Activated CD8-positive, alpha-beta memory T cell treated with anti-CD3 and anti-CD28 coated beads, Interleukin-2, amount 10 ng/mL, durations not matched to agents 7 days and 5 days (primary cell): ENCODE measurements at regions not wholly inside any gene's neighbourhood (a gene's known extent, or its start where the extent isn't known, plus 50 kb on each side); places are given as distances from the start of the nearest gene placed in this dataset.
"Not testable (repeated sequence)": the region's sequence is repeated elsewhere in the genome, so short reads cannot be mapped to it uniquely, and the experiment has no call there.

Source experiments
- ATAC-seq: fragments of 150-1000 bp; cut with Tn5 transposase; one replicate; pipeline ENCODE4 v1.10.0; 2021; ENCODE audit warnings: moderate library complexity
- CTCF ChIA-PET: fragments of 350-600 bp; sonication (Branson Sonifier 250); formaldehyde crosslinking; loops from one replicate; lab custom pipeline; 2021; ENCODE audit warnings: antibody characterized with exemption; lab: Charles Lee
- DNase-seq: peaks from one replicate; pipeline ENCODE4 v3.0.0-alpha.2; 2020
- H3K27ac Mint-ChIP-seq: one replicate; pipeline ENCODE4 v1.8.0; 2021; ENCODE audit warnings: mild to moderate bottlenecking, mixed read lengths
- H3K27me3 Mint-ChIP-seq: one replicate; pipeline ENCODE4 v1.8.0; 2021; ENCODE audit warnings: mixed read lengths
- H3K36me3 Mint-ChIP-seq: one replicate; pipeline ENCODE4 v1.8.0; 2021; ENCODE audit warnings: mild to moderate bottlenecking, mixed read lengths
- H3K4me1 Mint-ChIP-seq: one replicate; pipeline ENCODE4 v1.8.0; 2021; ENCODE audit warnings: mixed read lengths
- H3K4me3 Mint-ChIP-seq: one replicate; pipeline ENCODE4 v1.8.0; 2021; ENCODE audit warnings: mild to moderate bottlenecking, moderate library complexity, mixed read lengths
- H3K9me3 Mint-ChIP-seq: one replicate; pipeline ENCODE4 v1.8.0; 2022; ENCODE audit warnings: low read depth, mixed read lengths

DNA sequence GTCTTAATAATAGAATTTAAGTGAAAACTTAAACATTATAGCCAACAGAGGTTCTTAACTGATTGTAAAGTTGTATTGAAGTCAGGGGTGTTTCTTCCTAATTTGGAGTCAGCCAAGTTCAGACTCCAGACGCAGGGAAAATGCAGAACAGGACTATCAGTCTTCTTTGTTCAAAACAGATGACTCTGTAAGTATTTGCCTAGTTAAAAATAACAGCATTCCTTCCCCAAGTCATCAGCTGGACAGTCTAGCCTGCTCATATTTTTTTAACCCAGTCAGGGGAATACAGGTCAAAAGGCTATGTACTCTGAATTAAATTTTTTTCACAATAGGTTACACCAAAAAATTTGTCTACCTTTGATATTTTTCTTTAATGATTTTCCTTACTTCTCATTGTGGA is 73.8 kb upstream of the DCLK2 start:
- H3K27ac Mint-ChIP-seq: no peak overlapping the region

DNA sequence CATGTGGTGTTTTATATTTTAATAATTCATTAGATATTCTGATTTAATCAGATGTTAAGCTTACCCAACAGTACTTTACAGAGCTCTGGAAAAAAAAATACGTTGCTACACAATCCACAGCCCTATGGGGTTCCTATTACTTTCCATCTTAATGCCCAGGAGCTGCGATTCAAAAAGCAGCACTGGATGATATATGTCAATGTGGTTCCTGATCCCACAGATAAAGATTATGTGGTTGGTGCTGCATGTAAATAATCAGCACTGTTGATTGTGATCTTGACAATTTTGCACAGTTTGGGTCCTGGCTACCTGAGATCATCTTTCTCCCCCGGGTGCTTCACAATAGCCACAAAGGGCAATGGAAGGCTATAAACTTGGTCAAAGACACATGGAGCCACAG is 72.7 kb upstream of the DCLK2 start:
- Mint-ChIP-seq H3K27me3 (peaks cover 37% of the 10 kb centered on the region), H3K9me3 (no peaks in the 10 kb centered on the region), H3K27ac (no peak overlapping the region), H3K4me1 (no peaks in the 10 kb centered on the region), H3K36me3 (no peaks in the 10 kb centered on the region), H3K4me3 (no peak overlapping the region)
- no peak for ATAC-seq
- DNase-seq: no peak
- CTCF ChIA-PET: interaction anchor here (1.1 kb wide), 1 partner anchor 9 kb away, joined by 4 read pairs; no protein-coding TSS in a partner anchor

More for the DNA sequence above, 73.8 kb upstream of the DCLK2 start:
- H3K36me3 Mint-ChIP-seq: no peaks in the 10 kb centered on the region
- CTCF ChIA-PET: interaction anchor here (1.1 kb wide), 1 partner anchor 8 kb away, joined by 4 read pairs; no protein-coding TSS in a partner anchor
- no peaks in the 10 kb centered on the region for H3K9me3 Mint-ChIP-seq
- ATAC-seq (no peak), DNase-seq (no peak)
- no peak overlapping the region for H3K4me3 Mint-ChIP-seq
- H3K27me3 Mint-ChIP-seq: peaks cover 37% of the 10 kb centered on the region
- H3K4me1 Mint-ChIP-seq: no peaks in the 10 kb centered on the region

DNA sequence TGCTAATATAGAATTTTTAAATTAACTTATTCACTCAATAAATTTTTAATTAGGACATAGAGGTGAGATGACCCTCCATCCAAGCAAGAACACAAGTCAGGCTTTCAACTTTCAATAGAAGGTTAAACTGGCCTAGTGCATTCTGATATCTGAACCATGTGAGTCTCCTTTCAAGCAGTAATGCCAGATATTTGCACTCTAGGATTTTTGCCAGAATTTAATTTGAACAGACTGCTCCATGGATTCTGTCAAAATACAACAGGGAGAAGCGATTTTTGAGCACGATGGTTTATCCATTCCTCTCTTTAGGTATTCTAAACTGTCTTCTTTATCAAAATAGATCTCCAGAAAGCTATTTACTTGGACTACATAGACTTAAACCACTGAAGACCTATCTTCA is 72.0 kb upstream of the DCLK2 start:
- no peak for DNase-seq
- no peaks in the 10 kb centered on the region for H3K36me3 Mint-ChIP-seq
- H3K4me3 Mint-ChIP-seq: no peak overlapping the region
- peaks cover 37% of the 10 kb centered on the region for H3K27me3 Mint-ChIP-seq
- ATAC-seq: no peak
- no peak overlapping the region for H3K27ac Mint-ChIP-seq
- no peaks in the 10 kb centered on the region for H3K9me3 Mint-ChIP-seq
- CTCF ChIA-PET: interaction anchor here (1.5 kb wide), 1 partner anchor 237 kb away, joined by 3 read pairs; no protein-coding TSS in a partner anchor
- no peaks in the 10 kb centered on the region for H3K4me1 Mint-ChIP-seq

DNA sequence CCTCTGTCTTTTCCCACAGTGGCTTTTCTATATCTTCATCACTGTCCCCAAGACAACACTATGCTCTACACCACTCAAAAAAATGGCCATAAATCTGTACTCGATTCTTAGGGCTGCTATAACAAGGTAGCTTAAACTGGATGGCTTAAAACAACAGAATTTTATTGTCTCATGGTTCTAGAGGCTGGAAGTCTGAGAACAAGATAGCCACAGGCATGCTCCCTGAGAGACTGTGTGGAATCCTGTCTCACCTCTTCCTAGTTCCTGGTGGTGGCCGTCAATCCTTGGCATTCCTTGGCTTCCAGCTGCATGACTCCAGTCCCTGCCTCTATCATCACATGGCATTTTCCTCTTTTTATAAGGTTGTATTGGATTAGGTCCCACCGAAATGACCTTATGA is 70.7 kb upstream of the DCLK2 start:
- Mint-ChIP-seq H3K4me3 (no peak overlapping the region), H3K4me1 (no peaks in the 10 kb centered on the region), H3K27me3 (peaks cover 28% of the 10 kb centered on the region), H3K27ac (no peak overlapping the region), H3K36me3 (no peaks in the 10 kb centered on the region), H3K9me3 (no peaks in the 10 kb centered on the region)
- no peak for DNase-seq
- CTCF ChIA-PET: interaction anchor here (1.5 kb wide), 1 partner anchor 235 kb away, joined by 3 read pairs; no protein-coding TSS in a partner anchor
- no peak for ATAC-seq

DNA sequence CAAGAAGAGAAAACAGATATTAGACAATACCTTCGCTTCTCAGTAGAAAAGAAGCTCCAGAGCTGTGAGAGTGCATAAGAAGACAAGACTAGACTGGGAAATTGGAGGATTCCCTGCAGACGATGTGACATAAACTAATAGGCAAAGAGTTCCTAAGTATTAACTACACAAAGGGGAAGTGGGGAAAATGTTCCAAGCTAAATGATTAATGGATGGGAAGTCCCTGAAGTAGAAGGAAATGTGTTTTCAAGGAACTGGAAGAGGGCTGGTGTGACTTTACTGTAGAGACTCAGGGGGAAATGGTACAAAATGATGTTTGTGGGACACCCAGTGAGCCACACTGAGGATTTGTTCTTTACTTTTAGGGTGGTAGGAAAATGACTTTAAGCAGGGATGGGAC is 69.7 kb upstream of the DCLK2 start:
- DNase-seq: no peak
- Mint-ChIP-seq H3K4me3 (no peak overlapping the region), H3K27me3 (peaks cover 20% of the 10 kb centered on the region), H3K9me3 (no peaks in the 10 kb centered on the region), H3K4me1 (no peaks in the 10 kb centered on the region), H3K36me3 (no peaks in the 10 kb centered on the region), H3K27ac (no peak overlapping the region)
- CTCF ChIA-PET: no interaction called here
- ATAC-seq: no peak

DNA sequence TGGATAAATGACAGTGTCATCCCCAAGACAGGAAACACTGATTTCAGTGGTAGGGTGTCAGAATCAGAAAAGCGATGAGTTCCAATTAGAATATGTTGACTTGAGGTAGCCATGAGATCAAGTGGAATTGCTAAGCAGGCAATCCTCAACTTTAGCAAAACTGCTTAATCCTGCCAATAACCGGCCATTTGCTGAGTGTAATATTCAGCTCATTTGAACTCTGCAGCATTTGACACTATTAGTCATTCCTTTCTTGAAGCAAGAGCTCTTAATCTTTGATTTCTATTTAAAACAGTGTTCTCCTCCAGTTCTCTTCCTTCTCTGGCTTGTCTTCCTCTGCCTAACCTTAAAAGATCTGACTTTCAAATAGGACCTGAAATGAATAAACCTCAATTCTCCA is 68.7 kb upstream of the DCLK2 start:
- no peak overlapping the region for H3K27ac Mint-ChIP-seq
- ATAC-seq (no peak), DNase-seq (no peak)
- CTCF ChIA-PET: interaction anchor here (0.7 kb wide), 1 partner anchor 858 kb away, joined by 3 read pairs; no protein-coding TSS in a partner anchor
- no peak overlapping the region for H3K4me3 Mint-ChIP-seq
- no peaks in the 10 kb centered on the region for H3K9me3 Mint-ChIP-seq
- H3K36me3 Mint-ChIP-seq: no peaks in the 10 kb centered on the region
- peaks cover 12% of the 10 kb centered on the region for H3K27me3 Mint-ChIP-seq
- H3K4me1 Mint-ChIP-seq: no peaks in the 10 kb centered on the region

DNA sequence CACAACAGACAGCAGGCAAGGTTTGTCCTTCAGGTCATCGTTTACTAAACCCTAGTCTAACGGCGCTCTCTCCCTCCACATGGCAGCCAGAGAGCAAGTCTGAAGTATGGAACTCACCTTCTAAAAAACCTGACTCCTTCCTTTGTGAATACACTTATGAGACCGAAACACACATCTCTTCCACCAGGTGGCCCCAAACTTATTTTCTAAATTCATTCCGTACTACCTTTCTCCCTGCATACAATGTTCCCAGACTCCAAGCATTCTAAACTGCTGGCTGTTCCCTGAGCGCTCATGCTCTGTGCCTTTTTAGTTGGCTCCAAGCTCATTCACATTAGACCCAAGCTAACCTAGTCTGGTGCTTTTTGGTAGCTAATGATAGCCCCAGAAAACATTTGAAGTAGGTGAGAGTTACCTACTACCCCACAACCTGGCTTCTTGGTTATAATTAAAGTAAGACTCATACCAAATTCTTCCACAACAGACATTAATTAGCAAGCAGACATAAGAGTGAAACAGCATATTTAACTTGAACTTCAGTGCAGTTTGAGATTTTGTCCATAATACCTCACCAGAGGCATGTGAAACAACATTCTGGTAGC is 67.6 kb upstream of the DCLK2 start:
- Mint-ChIP-seq H3K4me3 (no peak overlapping the region), H3K9me3 (no peaks in the 10 kb centered on the region), H3K4me1 (no peaks in the 10 kb centered on the region), H3K36me3 (no peaks in the 10 kb centered on the region), H3K27ac (no peak overlapping the region), H3K27me3 (peaks cover 13% of the 10 kb centered on the region)
- no peak for DNase-seq
- CTCF ChIA-PET: interaction anchor here (1.0 to 1.3 kb wide), 3 partner anchors 33 to 856 kb away, joined by 3 to 4 read pairs (median 3); no protein-coding TSS in a partner anchor
- no peak for ATAC-seq

DNA sequence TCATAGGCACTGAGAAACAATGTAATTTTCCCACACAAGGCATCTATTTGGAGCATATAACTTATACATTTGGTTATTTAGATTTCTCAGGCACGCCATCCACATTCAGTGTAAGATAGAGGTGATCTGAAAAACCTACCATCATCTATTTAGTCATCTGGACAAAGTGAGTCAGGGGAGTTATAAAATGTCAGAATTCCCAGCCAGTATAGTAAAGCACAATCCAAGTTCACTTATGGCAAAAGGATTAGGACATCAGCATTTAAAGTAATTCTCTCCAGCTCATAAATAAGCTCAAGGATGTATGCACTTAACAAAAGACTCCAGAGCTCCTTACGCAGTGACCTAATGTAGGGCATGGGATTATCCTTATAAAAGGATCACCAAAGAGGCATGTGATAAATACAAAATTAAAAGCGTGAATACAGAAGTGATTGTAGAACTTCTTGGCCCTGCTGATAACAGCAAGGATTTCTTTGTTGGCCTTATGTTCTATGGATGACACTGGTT is 65.3 kb upstream of the DCLK2 start:
- Mint-ChIP-seq H3K36me3 (no peaks in the 10 kb centered on the region), H3K4me3 (no peak overlapping the region), H3K27me3 (peaks cover 10% of the 10 kb centered on the region), H3K9me3 (no peaks in the 10 kb centered on the region), H3K4me1 (no peaks in the 10 kb centered on the region), H3K27ac (no peak overlapping the region)
- no peak for ATAC-seq
- CTCF ChIA-PET: no interaction called here
- DNase-seq: no peak

DNA sequence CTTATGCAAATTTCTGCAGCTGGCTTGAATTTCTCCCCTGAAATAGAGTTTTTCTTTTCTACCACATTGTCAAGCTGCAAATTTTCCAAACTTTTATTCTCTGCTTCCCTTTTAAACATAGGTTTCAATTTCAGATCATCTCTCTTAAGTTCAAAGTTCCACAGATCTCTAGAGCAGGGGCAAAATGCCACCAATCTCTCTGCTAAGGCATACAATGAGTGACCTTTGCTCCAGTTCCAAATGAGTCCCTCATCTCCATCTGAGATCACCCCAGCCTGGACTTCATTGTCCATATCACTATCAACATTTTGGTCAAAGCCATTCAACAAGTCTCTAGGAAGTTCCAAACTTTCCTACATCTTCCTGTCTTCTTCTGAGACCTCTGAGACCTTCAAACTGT is 62.3 kb upstream of the DCLK2 start:
- H3K4me1 Mint-ChIP-seq, ATAC-seq, CTCF ChIA-PET, H3K27ac Mint-ChIP-seq, H3K4me3 Mint-ChIP-seq, DNase-seq, H3K9me3 Mint-ChIP-seq, H3K36me3 Mint-ChIP-seq: not testable (repeated sequence)
- peaks cover 24% of the 10 kb centered on the region for H3K27me3 Mint-ChIP-seq

DNA sequence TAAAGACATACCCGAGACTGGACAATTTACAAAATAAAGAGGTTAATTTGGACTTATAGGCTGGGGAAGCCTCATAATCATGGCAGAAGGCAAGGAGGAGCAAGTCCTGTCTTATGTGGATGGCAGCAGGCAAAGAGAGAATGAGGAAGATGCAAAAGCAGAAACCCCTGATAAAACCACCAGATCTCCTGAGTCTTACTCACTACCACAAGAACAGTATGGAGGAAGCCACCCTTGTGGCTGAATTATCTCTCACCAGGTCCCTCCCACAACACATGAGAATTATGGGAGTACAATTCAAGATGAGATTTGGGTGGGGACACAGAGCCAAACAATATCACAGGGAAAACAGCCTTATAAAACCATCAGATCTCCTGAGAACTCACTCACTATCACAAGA is 61.6 kb upstream of the DCLK2 start:
- DNase-seq, H3K9me3 Mint-ChIP-seq, H3K4me1 Mint-ChIP-seq, H3K4me3 Mint-ChIP-seq, ATAC-seq, CTCF ChIA-PET, H3K27ac Mint-ChIP-seq, H3K36me3 Mint-ChIP-seq: not testable (repeated sequence)
- H3K27me3 Mint-ChIP-seq: peaks cover 24% of the 10 kb centered on the region

DNA sequence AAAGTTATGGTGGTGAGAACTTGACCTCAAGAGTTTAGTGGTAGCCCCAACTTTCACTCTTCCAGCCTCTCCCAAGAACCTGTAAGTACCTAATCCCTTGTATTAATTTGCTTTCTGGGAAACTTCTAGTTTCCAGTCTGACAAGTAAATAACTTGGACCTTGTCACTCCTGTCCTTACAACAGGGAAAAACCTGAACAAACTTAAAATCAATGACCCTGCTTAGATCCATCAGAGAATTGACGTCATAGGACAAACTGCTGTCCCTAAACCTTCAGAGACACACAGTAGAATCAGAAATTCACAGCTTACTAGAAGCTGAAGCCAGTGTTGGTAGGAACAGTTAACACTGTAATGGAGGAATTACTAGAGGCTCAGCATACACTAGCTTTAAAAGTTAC is 60.0 kb upstream of the DCLK2 start:
- peaks cover 32% of the 10 kb centered on the region for H3K27me3 Mint-ChIP-seq
- no peaks in the 10 kb centered on the region for H3K9me3 Mint-ChIP-seq
- no peaks in the 10 kb centered on the region for H3K4me1 Mint-ChIP-seq
- no peak for ATAC-seq
- no peaks in the 10 kb centered on the region for H3K36me3 Mint-ChIP-seq
- no peak for DNase-seq
- CTCF ChIA-PET: no interaction called here
- no peak overlapping the region for H3K4me3 Mint-ChIP-seq
- H3K27ac Mint-ChIP-seq: no peak overlapping the region

DNA sequence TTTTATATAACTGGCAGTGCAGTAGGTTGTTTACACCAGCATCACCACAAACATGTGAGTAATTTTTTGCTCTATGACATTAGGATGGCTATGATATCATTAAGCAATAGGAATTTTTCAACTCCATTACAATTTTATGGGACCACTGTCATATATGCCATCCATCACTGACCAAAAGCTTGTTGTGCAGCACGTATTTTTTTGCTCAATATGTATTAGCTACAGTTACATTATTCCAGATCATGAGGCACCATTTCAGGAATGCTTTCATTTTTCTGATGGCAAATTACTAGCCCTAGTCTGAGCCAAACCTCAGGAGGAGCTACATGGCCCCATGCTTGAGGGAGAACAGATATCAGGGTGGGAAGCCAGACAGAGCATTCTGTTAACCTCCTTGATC is 56.8 kb upstream of the DCLK2 start:
- CTCF ChIA-PET: no interaction called here
- ATAC-seq: no peak
- Mint-ChIP-seq H3K27ac (no peak overlapping the region), H3K36me3 (peaks cover 2% of the 10 kb centered on the region), H3K4me3 (no peak overlapping the region), H3K4me1 (no peaks in the 10 kb centered on the region), H3K27me3 (peaks cover 29% of the 10 kb centered on the region), H3K9me3 (peaks cover 7% of the 10 kb centered on the region)
- no peak for DNase-seq

DNA sequence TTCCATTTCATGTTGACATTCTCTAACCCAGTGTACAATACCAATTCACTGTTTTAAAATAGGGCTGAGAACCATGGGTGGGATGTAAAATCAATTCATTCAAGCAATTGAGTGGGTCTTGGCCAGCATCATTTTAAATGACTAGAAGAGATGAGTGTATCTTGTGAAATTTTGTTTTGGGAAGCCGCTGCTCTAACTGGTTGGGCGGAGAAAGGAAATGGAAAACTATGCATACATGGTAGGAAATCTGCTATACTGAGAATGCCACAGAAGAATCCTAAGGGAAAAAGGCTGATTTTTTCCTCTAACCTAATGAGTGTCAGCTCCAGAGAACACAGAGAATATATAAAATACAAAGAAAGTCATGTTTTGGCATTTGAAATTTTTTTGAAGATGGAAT is 54.8 kb upstream of the DCLK2 start:
- no peak overlapping the region for H3K4me3 Mint-ChIP-seq
- no peak for ATAC-seq
- CTCF ChIA-PET: no interaction called here

DNA sequence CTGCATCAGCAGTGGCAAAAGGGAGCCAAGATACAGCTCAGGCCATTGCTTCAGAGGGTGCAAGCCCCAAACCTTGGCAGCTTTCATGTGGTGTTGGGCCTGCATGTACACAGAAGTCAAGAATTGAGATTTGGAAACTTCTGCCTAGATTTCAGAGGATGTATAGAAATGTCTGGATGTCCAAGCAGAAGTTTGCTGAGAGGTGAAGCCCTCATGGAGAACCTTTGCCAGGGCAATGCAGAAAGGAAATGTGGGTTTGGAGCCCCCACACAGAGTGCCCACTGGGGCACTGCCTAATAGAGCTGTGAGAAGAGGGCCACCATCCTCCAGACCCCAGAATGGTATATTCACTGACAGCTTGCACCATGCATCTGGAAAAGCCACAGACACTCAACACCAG is 51.3 kb upstream of the DCLK2 start:
- H3K9me3 Mint-ChIP-seq: peaks cover 12% of the 10 kb centered on the region
- CTCF ChIA-PET, ATAC-seq: not testable (repeated sequence)

More for the DNA sequence above, 54.8 kb upstream of the DCLK2 start:
- Mint-ChIP-seq H3K9me3 (peaks cover 12% of the 10 kb centered on the region), H3K27me3 (peaks cover 22% of the 10 kb centered on the region), H3K4me1 (no peaks in the 10 kb centered on the region), H3K36me3 (peaks cover 2% of the 10 kb centered on the region), H3K27ac (no peak overlapping the region)
- DNase-seq: no peak

More for the DNA sequence above, 51.3 kb upstream of the DCLK2 start:
- H3K4me3 Mint-ChIP-seq, H3K4me1 Mint-ChIP-seq, DNase-seq, H3K36me3 Mint-ChIP-seq, H3K27ac Mint-ChIP-seq: not testable (repeated sequence)
- H3K27me3 Mint-ChIP-seq: peaks cover 12% of the 10 kb centered on the region
